CD4-positive, alpha-beta T cell treated with Interferon gamma for 1 hour (primary cell): ENCODE measurements at regions not wholly inside any gene's neighbourhood (a gene's known extent, or its start where the extent isn't known, plus 50 kb on each side); places are given as distances from the start of the nearest gene placed in this dataset.
"Not testable (repeated sequence)": the region's sequence is repeated elsewhere in the genome, so short reads cannot be mapped to it uniquely, and the experiment has no call there.

Experiments used
- DNase-seq: peaks from one replicate; pipeline ENCODE4 v3.0.0-alpha.2; 2020

GRCh38 chr6:37580176-37580955 lies 80.7 kb upstream of the CCDC167 start:
- DNase-seq, result no peak

- no peak for DNase-seq
Observed at GRCh38 chr6:37579444-37580067, 79.9 kb upstream of the CCDC167 start.

GRCh38 chr6:37578104-37578503 lies 78.4 kb upstream of the CCDC167 start:
- no peak for DNase-seq

- DNase-seq, result no peak
Observed at GRCh38 chr6:37576336-37576737, 76.6 kb upstream of the CCDC167 start.

- DNase-seq, result no peak
Observed at GRCh38 chr6:37575221-37575620, 75.5 kb upstream of the CCDC167 start.

- no peak for DNase-seq
Observed at GRCh38 chr6:37572334-37572733, 72.6 kb upstream of the CCDC167 start.

GRCh38 chr6:37570482-37571133 lies 70.9 kb upstream of the CCDC167 start:
- no peak for DNase-seq

GRCh38 chr6:37569743-37570481 lies 70.2 kb upstream of the CCDC167 start:
- DNase-seq, result no peak

- DNase-seq, result no peak
Observed at GRCh38 chr6:37569317-37569716, 69.6 kb upstream of the CCDC167 start.

GRCh38 chr6:37566950-37567349 lies 67.3 kb upstream of the CCDC167 start:
- DNase-seq, result no peak

- DNase-seq, result peak; percentile 64
Observed at GRCh38 chr6:37566111-37566949, 66.6 kb upstream of the CCDC167 start.

- DNase-seq, result no peak
Observed at GRCh38 chr6:37565267-37566110, 65.8 kb upstream of the CCDC167 start.

GRCh38 chr6:37562926-37563288 lies 63.2 kb upstream of the CCDC167 start:
- DNase-seq, result not testable (repeated sequence)

GRCh38 chr6:37561361-37561760 lies 61.7 kb upstream of the CCDC167 start:
- DNase-seq, result no peak

- no peak for DNase-seq
Observed at GRCh38 chr6:37560737-37561103, 61.0 kb upstream of the CCDC167 start.

GRCh38 chr6:37559501-37559900 lies 59.8 kb upstream of the CCDC167 start:
- no peak for DNase-seq

GRCh38 chr6:37559050-37559449 lies 59.4 kb upstream of the CCDC167 start:
- no peak for DNase-seq

GRCh38 chr6:37558646-37559045 lies 59.0 kb upstream of the CCDC167 start:
- no peak for DNase-seq

- DNase-seq, result no peak
Observed at GRCh38 chr6:37558168-37558567, 58.5 kb upstream of the CCDC167 start.

- DNase-seq, result no peak
Observed at GRCh38 chr6:37557645-37558114, 58.0 kb upstream of the CCDC167 start.

GRCh38 chr6:37556881-37557644 lies 57.4 kb upstream of the CCDC167 start:
- no peak for DNase-seq
